H9 (cell line): ENCODE measurements at regions not wholly inside any gene's neighbourhood (a gene's known extent, or its start where the extent isn't known, plus 50 kb on each side); places are given as distances from the start of the nearest gene placed in this dataset.

ENCODE experiments used
- DNase-seq: peaks from one replicate; pipeline ENCODE4 v3.0.0-alpha.2; 2017
- H2AFZ ChIP-seq: one replicate; pipeline ENCODE4 v1.6.1; 2013; ENCODE audit warnings: mild to moderate bottlenecking, low read length, control low read depth, moderate library complexity
- H2AK5ac ChIP-seq: 2 replicates; pipeline ENCODE4 v1.6.1; 2013; ENCODE audit warnings: low read length, control low read depth, mixed read lengths; ENCODE audit not compliant: insufficient read length
- H2BK120ac ChIP-seq: one replicate; pipeline ENCODE4 v1.6.1; 2013; ENCODE audit warnings: low read depth, mild to moderate bottlenecking, low read length, control low read depth, inconsistent platforms; ENCODE audit not compliant: poor library complexity, severe bottlenecking
- H2BK12ac ChIP-seq: 2 replicates; pipeline ENCODE4 v1.6.1; 2013; ENCODE audit warnings: low read length, control low read depth, mixed read lengths, low read depth; ENCODE audit not compliant: insufficient read length
- H2BK15ac ChIP-seq: 2 replicates; pipeline ENCODE4 v1.6.1; 2013; ENCODE audit warnings: low read depth, low read length, control low read depth
- H2BK20ac ChIP-seq: one replicate; pipeline ENCODE4 v1.6.1; 2013; ENCODE audit warnings: low read depth, mild to moderate bottlenecking, low read length, control low read depth, inconsistent platforms; ENCODE audit not compliant: poor library complexity, severe bottlenecking
- H2BK5ac ChIP-seq: 2 replicates; pipeline ENCODE4 v1.6.1; 2013; ENCODE audit warnings: low read length, control low read depth, mixed read lengths; ENCODE audit not compliant: insufficient read length
- H3K14ac ChIP-seq: 2 replicates; pipeline ENCODE4 v1.6.1; 2013; ENCODE audit warnings: low read length, control low read depth; ENCODE audit not compliant: insufficient read depth
- H3K18ac ChIP-seq: 2 replicates; pipeline ENCODE4 v1.6.1; 2013; ENCODE audit warnings: low read depth, mild to moderate bottlenecking, mixed read lengths, low read length, control low read depth; ENCODE audit not compliant: insufficient read length
- H3K23ac ChIP-seq: 2 replicates; pipeline ENCODE4 v1.6.1; 2013; ENCODE audit warnings: low read length, control low read depth, mixed read lengths, low read depth; ENCODE audit not compliant: insufficient read length
- H3K23me2 ChIP-seq: 2 replicates; pipeline ENCODE4 v1.6.1; 2013; ENCODE audit warnings: low read depth, mild to moderate bottlenecking, mixed read lengths, low read length, control low read depth; ENCODE audit not compliant: insufficient read length, poor library complexity, severe bottlenecking
- H3K27ac ChIP-seq: 2 replicates; pipeline ENCODE4 v1.5.1; 2013; ENCODE audit warnings: low read length, control low read depth, mixed read lengths, low read depth; ENCODE audit not compliant: insufficient read length
- H3K27me3 ChIP-seq: 2 replicates; pipeline ENCODE4 v1.6.1; 2013; ENCODE audit warnings: low read length, control low read depth, inconsistent platforms; ENCODE audit not compliant: insufficient read depth
- H3K4ac ChIP-seq: 2 replicates; pipeline ENCODE4 v1.6.1; 2013; ENCODE audit warnings: low read depth, mild to moderate bottlenecking, control low read depth, inconsistent platforms, low read length, moderate library complexity
- H3K4me1 ChIP-seq: 2 replicates; pipeline ENCODE4 v1.6.1; 2013; ENCODE audit warnings: low read length, control low read depth, inconsistent platforms; ENCODE audit not compliant: insufficient read depth
- H3K4me2 ChIP-seq: 2 replicates; pipeline ENCODE4 v1.6.1; 2013; ENCODE audit warnings: low read length, control low read depth, mixed read lengths; ENCODE audit not compliant: insufficient read length, insufficient read depth
- H3K56ac ChIP-seq: 2 replicates; pipeline ENCODE4 v1.6.1; 2013; ENCODE audit warnings: low read depth, mild to moderate bottlenecking, mixed read lengths, low read length, control low read depth; ENCODE audit not compliant: insufficient read length
- H3K79me1 ChIP-seq: 2 replicates; pipeline ENCODE4 v1.6.1; 2013; ENCODE audit warnings: low read depth, mild to moderate bottlenecking, moderate library complexity, low read length, control low read depth, inconsistent platforms; ENCODE audit not compliant: insufficient read depth, poor library complexity, severe bottlenecking
- H3K79me2 ChIP-seq: 2 replicates; pipeline ENCODE4 v1.6.1; 2013; ENCODE audit warnings: low read length, control low read depth, inconsistent platforms; ENCODE audit not compliant: insufficient read depth
- H3K9ac ChIP-seq: 2 replicates; pipeline ENCODE4 v1.6.1; 2013; ENCODE audit warnings: low read length, control low read depth, mixed read lengths; ENCODE audit not compliant: insufficient read length; ENCODE audit errors: extremely low read depth
- H3K9me3 ChIP-seq: one replicate; pipeline ENCODE4 v1.6.1; 2013; ENCODE audit warnings: low read depth, low read length, inconsistent platforms; ENCODE audit not compliant: control insufficient read depth
- H3T11ph ChIP-seq: one replicate; pipeline ENCODE4 v1.6.1; 2013; ENCODE audit warnings: mild to moderate bottlenecking, low read length, control low read depth, inconsistent platforms
- H4K20me1 ChIP-seq: one replicate; pipeline ENCODE4 v1.6.1; 2013; ENCODE audit not compliant: control insufficient read depth, insufficient read length, insufficient read depth
- H4K5ac ChIP-seq: 2 replicates; pipeline ENCODE4 v1.6.1; 2013; ENCODE audit warnings: low read depth, mild to moderate bottlenecking, mixed read lengths, low read length, control low read depth; ENCODE audit not compliant: insufficient read length
- H4K8ac ChIP-seq: replicated peaks from 2 replicates; pipeline ENCODE4 v1.6.1; 2013; ENCODE audit warnings: low read length, control low read depth, mixed read lengths, low read depth; ENCODE audit not compliant: insufficient read length
- H4K91ac ChIP-seq: 2 replicates; pipeline ENCODE4 v1.6.1; 2013; ENCODE audit warnings: low read depth, mild to moderate bottlenecking, moderate library complexity, mixed read lengths, low read length, control low read depth; ENCODE audit not compliant: insufficient read length
- H3K27ac Mint-ChIP-seq, 3 experiments: 2 replicates in 2 of 3; 3 replicates in 1 of 3; pipeline ENCODE4 v1.8.0; 2020 to 2021; ENCODE audit warnings: mixed read lengths in 3 of 3, mild to moderate bottlenecking in 1 of 3, moderate library complexity in 1 of 3
- H3K27me3 Mint-ChIP-seq: 2 replicates; pipeline ENCODE4 v1.8.0; 2021; ENCODE audit warnings: low read depth, mild to moderate bottlenecking, moderate library complexity, mixed read lengths
- H3K36me3 Mint-ChIP-seq, 3 experiments: 2 replicates in 2 of 3; 3 replicates in 1 of 3; pipeline ENCODE4 v1.8.0; 2020 to 2021; ENCODE audit warnings: low read depth in 3 of 3, mixed read lengths in 3 of 3; ENCODE audit not compliant: insufficient read depth in 1 of 3
- H3K4me1 Mint-ChIP-seq, 2 experiments: 2 replicates each; pipeline ENCODE4 v1.8.0; 2020; ENCODE audit warnings: mixed read lengths in 2 of 2
- H3K4me3 Mint-ChIP-seq, 2 experiments: 2 replicates in 1 of 2; 3 replicates in 1 of 2; pipeline ENCODE4 v1.8.0; 2020 to 2021; ENCODE audit warnings: mild to moderate bottlenecking in 2 of 2, mixed read lengths in 2 of 2, moderate library complexity in 1 of 2
- H3K9me3 Mint-ChIP-seq, 2 experiments: 2 replicates in 1 of 2; 3 replicates in 1 of 2; pipeline ENCODE4 v1.8.0; 2020; ENCODE audit warnings: mild to moderate bottlenecking in 2 of 2, mixed read lengths in 2 of 2, moderate library complexity in 1 of 2
- CTCF ChIP-seq: fragments of 200-600 bp; sonication (generic); conservative IDR thresholded peaks from 3 replicates; pipeline ENCODE4 v1.8.0; 2021; ENCODE audit warnings: antibody characterized with exemption, mild to moderate bottlenecking

GRCh38 chr11:109770323-109770722, 322.9 kb upstream of the ZC3H12C start:
- no peaks in the 10 kb centered on the region; the same call in 1 of the 2 replicates for H3K27me3 Mint-ChIP-seq
- H3K27ac ChIP-seq = no peak overlapping the region

More at GRCh38 chr11:109770323-109770722, 322.9 kb upstream of the ZC3H12C start:
- Histone ChIP-seq H4K8ac (no peak overlapping the region), H2BK120ac (no peak overlapping the region), H4K91ac (no peak overlapping the region), H3K27me3 (no peaks in the 10 kb centered on the region), H2BK20ac (no peak overlapping the region), H3T11ph (no peak overlapping the region), H3K56ac (no peak overlapping the region), H4K20me1 (no peaks in the 10 kb centered on the region), H3K79me2 (no peaks in the 10 kb centered on the region), H3K18ac (no peak overlapping the region), H3K79me1 (no peaks in the 10 kb centered on the region), H3K23ac (no peak overlapping the region), H2BK5ac (no peak overlapping the region), H3K9ac (no peak overlapping the region), H3K23me2 (no peaks in the 10 kb centered on the region), H2AK5ac (no peak overlapping the region), H3K14ac (no peak overlapping the region), H2AFZ (no peak overlapping the region), H3K4me1 (no peaks in the 10 kb centered on the region), H3K4ac (no peak overlapping the region), H4K5ac (no peak overlapping the region), H2BK15ac (no peak overlapping the region), H2BK12ac (no peak overlapping the region), H3K4me2 (no peak overlapping the region), H3K9me3 (no peaks in the 10 kb centered on the region)
- no peaks in the 10 kb centered on the region for H3K9me3 Mint-ChIP-seq
- no peak overlapping the region for H3K4me3 Mint-ChIP-seq
- TF ChIP-seq CTCF = no peak
- no peaks in the 10 kb centered on the region for H3K36me3 Mint-ChIP-seq
- DNase-seq = no peak
- H3K4me1 Mint-ChIP-seq = no peaks in the 10 kb centered on the region
- no peak overlapping the region for H3K27ac Mint-ChIP-seq
